MCF 10A (cell line): ENCODE measurements at regions not wholly inside any gene's neighbourhood (a gene's known extent, or its start where the extent isn't known, plus 50 kb on each side); places are given as distances from the start of the nearest gene placed in this dataset.

Experiments used
- BruUV-seq: library from RNA; stranded (reverse); fragments of 400-500 nt; replicated peaks from 2 replicates; lab custom pipeline; 2021; lab: Mats Ljungman, UMichigan
- CTCF ChIA-PET: fragments of 300-600 bp; sonication (Branson Sonifier 250); formaldehyde crosslinking; extraction: SDS; loops from one replicate; lab custom pipeline; 2021; ENCODE audit warnings: antibody characterized with exemption, inconsistent platforms; lab: Yijun Ruan, JAX
- POLR2A ChIA-PET: fragments of 300-600, 350-650 bp; sonication (Branson Sonifier 250); formaldehyde crosslinking; extraction: SDS; loops from one replicate; lab custom pipeline; 2020; ENCODE audit warnings: antibody characterized with exemption, inconsistent platforms; lab: Yijun Ruan, JAX
- DNase-seq: peaks from one replicate; pipeline ENCODE4 v3.0.0-alpha.2; 2018; ENCODE audit not compliant: unreplicated experiment
- H3K27ac Mint-ChIP-seq: one replicate; pipeline ENCODE4 v1.8.0; 2022; ENCODE audit warnings: mild to moderate bottlenecking, low read depth, mixed read lengths; ENCODE audit not compliant: unreplicated experiment
- H3K27me3 Mint-ChIP-seq: one replicate; pipeline ENCODE4 v1.8.0; 2022; ENCODE audit warnings: mixed read lengths; ENCODE audit not compliant: insufficient read depth, unreplicated experiment
- H3K36me3 Mint-ChIP-seq: one replicate; pipeline ENCODE4 v1.8.0; 2022; ENCODE audit warnings: mild to moderate bottlenecking, moderate library complexity, mixed read lengths; ENCODE audit not compliant: insufficient read depth, unreplicated experiment
- H3K4me1 Mint-ChIP-seq: one replicate; pipeline ENCODE4 v1.8.0; 2022; ENCODE audit warnings: mixed read lengths; ENCODE audit not compliant: insufficient read depth, unreplicated experiment
- H3K4me3 Mint-ChIP-seq: one replicate; pipeline ENCODE4 v1.8.0; 2022; ENCODE audit warnings: mild to moderate bottlenecking, moderate library complexity, mixed read lengths; ENCODE audit not compliant: unreplicated experiment
- H3K9me3 Mint-ChIP-seq: one replicate; pipeline ENCODE4 v1.8.0; 2022; ENCODE audit warnings: mixed read lengths; ENCODE audit not compliant: unreplicated experiment
- CTCF ChIP-seq: fragments of 200-600 bp; IDR thresholded peaks from one replicate; pipeline ENCODE4 v1.8.0; 2022; ENCODE audit warnings: antibody characterized with exemption, mild to moderate bottlenecking; ENCODE audit not compliant: unreplicated experiment
- intact Hi-C: fragments of 100-400 bp; cut with micrococcal nuclease; formaldehyde crosslinking; loops from 2 replicates; pipeline ENCODE4 v1.14.1; 2022

GRCh38 chr11:11039208-11039965 is 181.5 kb upstream of the ZBED5 start:
- POLR2A ChIA-PET: interaction anchor here (0.5 to 1.3 kb wide), 2 partner anchors 108 to 857 kb away, joined by 3 read pairs; no protein-coding TSS in a partner anchor
- intact Hi-C loops: loop anchor here (10.0 kb wide), 1 partner anchor 665 kb away; no protein-coding TSS in a partner anchor
- BruUV-seq: no TSS peak
- H3K27ac Mint-ChIP-seq: no peak overlapping the region
- H3K36me3 Mint-ChIP-seq: no peaks in the 10 kb centered on the region
- peaks cover 6% of the 10 kb centered on the region for H3K27me3 Mint-ChIP-seq
- no peak overlapping the region for H3K4me3 Mint-ChIP-seq
- CTCF ChIA-PET: interaction anchor here (0.6 to 4.8 kb wide), 5 partner anchors 12 to 748 kb away, joined by 4 to 49 read pairs (median 21); no protein-coding TSS in a partner anchor
- H3K9me3 Mint-ChIP-seq: no peaks in the 10 kb centered on the region
- no peak for TF ChIP-seq CTCF
- no peak for DNase-seq
- peaks cover 8% of the 10 kb centered on the region for H3K4me1 Mint-ChIP-seq

DNA sequence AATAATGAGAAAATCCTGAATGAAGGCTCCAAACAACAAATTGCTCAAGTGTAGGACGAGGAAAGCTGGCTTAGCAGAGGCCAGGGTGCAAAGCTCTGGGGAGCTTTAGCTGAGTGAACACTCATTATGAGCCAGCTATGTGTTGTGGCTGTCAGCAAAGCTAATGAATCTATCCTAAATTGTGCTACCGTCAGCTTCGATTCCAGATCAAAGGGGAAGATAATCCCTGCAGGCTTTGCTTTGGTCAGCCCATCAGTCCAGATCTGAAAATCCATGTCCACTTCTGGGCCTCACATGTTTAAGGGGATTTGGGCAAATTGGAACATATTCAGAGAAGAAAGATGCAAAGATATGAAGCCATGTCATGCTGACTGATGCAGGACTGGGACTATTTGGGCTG is 180.9 kb upstream of the ZBED5 start:
- CTCF ChIA-PET: interaction anchor here (0.6 to 4.8 kb wide), 4 partner anchors 11 to 749 kb away, joined by 3 to 49 read pairs (median 28); no protein-coding TSS in a partner anchor
- peaks cover 10% of the 10 kb centered on the region for H3K27me3 Mint-ChIP-seq
- no peak overlapping the region for H3K27ac Mint-ChIP-seq
- no TSS peak for BruUV-seq
- H3K4me3 Mint-ChIP-seq: no peak overlapping the region
- no peaks in the 10 kb centered on the region for H3K36me3 Mint-ChIP-seq
- no peaks in the 10 kb centered on the region for H3K9me3 Mint-ChIP-seq
- TF ChIP-seq CTCF: no peak
- no peak for DNase-seq
- intact Hi-C loops: loop anchor here (10.0 kb wide), 1 partner anchor 666 kb away; no protein-coding TSS in a partner anchor
- peaks cover 11% of the 10 kb centered on the region for H3K4me1 Mint-ChIP-seq
- POLR2A ChIA-PET: interaction anchor here (0.5 to 1.3 kb wide), 2 partner anchors 107 to 858 kb away, joined by 3 read pairs; no protein-coding TSS in a partner anchor

- no TSS peak for BruUV-seq
- Mint-ChIP-seq H3K4me3 (no peak overlapping the region), H3K27me3 (peaks cover 10% of the 10 kb centered on the region), H3K9me3 (no peaks in the 10 kb centered on the region), H3K27ac (no peak overlapping the region), H3K36me3 (no peaks in the 10 kb centered on the region), H3K4me1 (peaks cover 11% of the 10 kb centered on the region)
- ChIA-PET POLR2A (interaction anchor here (1.3 kb wide), 1 partner anchor 107 kb away, joined by 3 read pairs; no protein-coding TSS in a partner anchor), CTCF (interaction anchor here (0.6 to 4.8 kb wide), 9 partner anchors 9 to 811 kb away, joined by 3 to 49 read pairs (median 3); no protein-coding TSS in a partner anchor)
- intact Hi-C loops: loop anchor here (10.0 kb wide), 1 partner anchor 666 kb away; no protein-coding TSS in a partner anchor
- DNase-seq: no peak
- TF ChIP-seq CTCF: no peak
Measured at GRCh38 chr11:11038352-11038751, 180.5 kb upstream of the ZBED5 start.
